Germinal center (tissue), 1 donor: ENCODE measurements at regions not wholly inside any gene's neighbourhood (a gene's known extent, or its start where the extent isn't known, plus 50 kb on each side); places are given as distances from the start of the nearest gene placed in this dataset.
"Not testable (repeated sequence)": the region's sequence is repeated elsewhere in the genome, so short reads cannot be mapped to it uniquely, and the experiment has no call there.

Experiments
- DNase-seq: peaks from one replicate; pipeline ENCODE4 v3.0.0; 2012; ENCODE audit warnings: mixed read lengths, low spot score

GRCh38 chr11:44452827-44453572 lies 112.5 kb upstream of the CD82 start:
- DNase-seq: no peak

- no peak for DNase-seq
These were observed 111.6 kb upstream of the CD82 start for GRCh38 chr11:44453871-44454270.

- DNase-seq: no peak
These were observed 110.8 kb upstream of the CD82 start for GRCh38 chr11:44454666-44455065.

- DNase-seq: no peak
These were observed 108.7 kb upstream of the CD82 start for GRCh38 chr11:44456544-44457300.

- no peak for DNase-seq
These were observed 107.6 kb upstream of the CD82 start for GRCh38 chr11:44457862-44458261.

GRCh38 chr11:44463751-44464150 lies 101.7 kb upstream of the CD82 start:
- no peak for DNase-seq

GRCh38 chr11:44464741-44465140 lies 100.7 kb upstream of the CD82 start:
- no peak for DNase-seq

GRCh38 chr11:44466531-44467205 lies 98.8 kb upstream of the CD82 start:
- no peak for DNase-seq

GRCh38 chr11:44467413-44467812 lies 98.0 kb upstream of the CD82 start:
- DNase-seq: no peak

GRCh38 chr11:44467931-44468330 lies 97.5 kb upstream of the CD82 start:
- no peak for DNase-seq

GRCh38 chr11:44468345-44468988 lies 97.0 kb upstream of the CD82 start:
- DNase-seq: no peak

- DNase-seq: no peak
These were observed 96.1 kb upstream of the CD82 start for GRCh38 chr11:44469412-44469811.

- DNase-seq: no peak
These were observed 94.6 kb upstream of the CD82 start for GRCh38 chr11:44470854-44471253.

GRCh38 chr11:44471603-44472002 lies 93.9 kb upstream of the CD82 start:
- no peak for DNase-seq

- DNase-seq: no peak
These were observed 92.5 kb upstream of the CD82 start for GRCh38 chr11:44472916-44473315.

GRCh38 chr11:44474702-44475101 lies 90.8 kb upstream of the CD82 start:
- DNase-seq: no peak

- no peak for DNase-seq
These were observed 90.3 kb upstream of the CD82 start for GRCh38 chr11:44475114-44475686.

GRCh38 chr11:44482338-44482737 lies 83.1 kb upstream of the CD82 start:
- DNase-seq: not testable (repeated sequence)

GRCh38 chr11:44483919-44484610 lies 81.4 kb upstream of the CD82 start:
- no peak for DNase-seq

- DNase-seq: no peak
These were observed 77.1 kb upstream of the CD82 start for GRCh38 chr11:44488165-44488965.

GRCh38 chr11:44493383-44493782 lies 72.1 kb upstream of the CD82 start:
- DNase-seq: no peak
